CD4-positive, alpha-beta T cell (primary cell): ENCODE measurements at regions not wholly inside any gene's neighbourhood (a gene's known extent, or its start where the extent isn't known, plus 50 kb on each side); places are given as distances from the start of the nearest gene placed in this dataset.

Experiments
- ATAC-seq: fragments of 200-7000 bp; cut with Tn5 transposase; one replicate; pipeline ENCODE4 v1.10.0; 2022; ENCODE audit warnings: mild to moderate bottlenecking; ENCODE audit not compliant: poor library complexity
- CTCF ChIA-PET: fragments of 350-600 bp; sonication (Branson Sonifier 250); formaldehyde crosslinking; loops from one replicate; lab custom pipeline; 2021; ENCODE audit warnings: antibody characterized with exemption, inconsistent platforms; lab: Charles Lee
- POLR2A ChIA-PET: fragments of 350-600 bp; sonication (Branson Sonifier 250); formaldehyde crosslinking; loops from one replicate; lab custom pipeline; 2021; ENCODE audit warnings: antibody characterized with exemption, inconsistent platforms; lab: Charles Lee
- DNase-seq, 14 experiments: peaks; one replicate each; pipeline ENCODE4 v3.0.0-alpha.2; 2013 to 2020; ENCODE audit warnings: mixed read lengths in 2 of 14
- H3K27ac ChIP-seq, 2 donors: one replicate each; pipeline versions ENCODE4 v1.5.1 to v1.7.0; 2013; ENCODE audit warnings: low read length in 2 of 2, low read depth in 1 of 2, mild to moderate bottlenecking in 1 of 2
- H3K27me3 ChIP-seq, 2 experiments: 1 replicate in 1 of 2; 2 replicates in 1 of 2; pipeline versions ENCODE4 v1.6.1 to v1.7.0; 2013; ENCODE audit warnings: low read length in 2 of 2, control low read depth in 1 of 2, mild to moderate bottlenecking in 1 of 2, moderate library complexity in 1 of 2; ENCODE audit not compliant: insufficient read depth in 2 of 2, control insufficient read depth in 1 of 2
- H3K36me3 ChIP-seq: one replicate; pipeline ENCODE4 v1.6.1; 2013; ENCODE audit warnings: low read length, control low read depth; ENCODE audit not compliant: insufficient read depth
- H3K4me1 ChIP-seq: one replicate; pipeline ENCODE4 v1.6.1; 2013; ENCODE audit warnings: low read length, control low read depth; ENCODE audit not compliant: insufficient read depth
- H3K4me3 ChIP-seq: one replicate; pipeline ENCODE4 v1.5.1; 2013; ENCODE audit warnings: mild to moderate bottlenecking, low read length, moderate library complexity
- H3K9me3 ChIP-seq, 2 experiments: 1 replicate in 1 of 2; 2 replicates in 1 of 2; pipeline versions ENCODE4 v1.6.1 to v1.7.0; 2013; ENCODE audit warnings: low read length in 2 of 2, mild to moderate bottlenecking in 2 of 2, control low read depth in 1 of 2, moderate library complexity in 1 of 2; ENCODE audit not compliant: control insufficient read depth in 1 of 2, insufficient read depth in 1 of 2
- H3K27ac Mint-ChIP-seq: one replicate; pipeline ENCODE4 v1.8.0; 2020; ENCODE audit warnings: mixed read lengths
- H3K27me3 Mint-ChIP-seq: one replicate; pipeline ENCODE4 v1.8.0; 2021; ENCODE audit warnings: mixed read lengths
- H3K36me3 Mint-ChIP-seq: one replicate; pipeline ENCODE4 v1.8.0; 2021; ENCODE audit warnings: low read depth, mixed read lengths
- H3K4me1 Mint-ChIP-seq: one replicate; pipeline ENCODE4 v1.8.0; 2021; ENCODE audit warnings: low read depth, mixed read lengths
- H3K4me3 Mint-ChIP-seq: one replicate; pipeline ENCODE4 v1.8.0; 2020; ENCODE audit warnings: mild to moderate bottlenecking, mixed read lengths
- H3K9me3 Mint-ChIP-seq: one replicate; pipeline ENCODE4 v1.8.0; 2020; ENCODE audit warnings: mixed read lengths
- intact Hi-C, 2 experiments: fragments of 100-400 bp; cut with DNase I in 1 of 2; cut with micrococcal nuclease in 1 of 2; formaldehyde crosslinking; loops; one replicate each; pipeline versions ENCODE4 v1.15.1 to v1.9.0; 2023 to 2025; cut with DNase I, micrococcal nuclease
- TF ChIP-seq, protein P1 (sequence below): fragments of 200-600 bp; IDR thresholded peaks from one replicate; pipeline ENCODE4 v1.8.0; 2022; ENCODE audit warnings: antibody characterized with exemption, mild to moderate bottlenecking

DNA sequence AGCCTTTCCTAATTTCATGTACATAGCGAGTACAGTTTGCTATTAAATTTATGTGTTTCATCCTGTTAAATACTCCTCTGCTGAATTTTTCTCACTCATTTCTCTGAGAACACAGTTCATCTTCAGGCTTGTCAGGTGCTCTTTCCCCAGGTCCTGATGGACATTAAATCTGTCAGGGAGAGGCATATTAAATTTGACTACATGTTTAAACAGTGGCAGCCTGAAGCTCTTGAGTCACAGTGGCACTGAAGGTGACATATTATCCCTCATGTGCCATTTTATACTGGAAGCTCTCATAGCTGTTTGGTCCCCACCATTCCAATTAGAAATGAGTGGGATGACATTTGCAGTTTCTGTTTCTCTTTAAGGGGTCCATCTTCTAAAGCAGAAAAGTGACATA, 1089.6 kb upstream of the SORCS1 start:
- H3K27ac Mint-ChIP-seq, result no peak overlapping the region
- POLR2A ChIA-PET, result no interaction called here
- ATAC-seq, result no peak
- H3K27ac ChIP-seq, result no peak overlapping the region
- no peak overlapping the region for H3K4me3 Mint-ChIP-seq
- no peak overlapping the region for H3K4me3 ChIP-seq
- intact Hi-C loops, result no loop called here
- no peaks in the 10 kb centered on the region for H3K4me1 Mint-ChIP-seq
- H3K9me3 Mint-ChIP-seq, result peaks cover 4% of the 10 kb centered on the region
- H3K9me3 ChIP-seq, result no peaks in the 10 kb centered on the region
- no peaks in the 10 kb centered on the region for H3K27me3 Mint-ChIP-seq
- CTCF ChIA-PET, result no interaction called here
- H3K36me3 ChIP-seq, result no peaks in the 10 kb centered on the region
- TF ChIP-seq, protein P1, sequence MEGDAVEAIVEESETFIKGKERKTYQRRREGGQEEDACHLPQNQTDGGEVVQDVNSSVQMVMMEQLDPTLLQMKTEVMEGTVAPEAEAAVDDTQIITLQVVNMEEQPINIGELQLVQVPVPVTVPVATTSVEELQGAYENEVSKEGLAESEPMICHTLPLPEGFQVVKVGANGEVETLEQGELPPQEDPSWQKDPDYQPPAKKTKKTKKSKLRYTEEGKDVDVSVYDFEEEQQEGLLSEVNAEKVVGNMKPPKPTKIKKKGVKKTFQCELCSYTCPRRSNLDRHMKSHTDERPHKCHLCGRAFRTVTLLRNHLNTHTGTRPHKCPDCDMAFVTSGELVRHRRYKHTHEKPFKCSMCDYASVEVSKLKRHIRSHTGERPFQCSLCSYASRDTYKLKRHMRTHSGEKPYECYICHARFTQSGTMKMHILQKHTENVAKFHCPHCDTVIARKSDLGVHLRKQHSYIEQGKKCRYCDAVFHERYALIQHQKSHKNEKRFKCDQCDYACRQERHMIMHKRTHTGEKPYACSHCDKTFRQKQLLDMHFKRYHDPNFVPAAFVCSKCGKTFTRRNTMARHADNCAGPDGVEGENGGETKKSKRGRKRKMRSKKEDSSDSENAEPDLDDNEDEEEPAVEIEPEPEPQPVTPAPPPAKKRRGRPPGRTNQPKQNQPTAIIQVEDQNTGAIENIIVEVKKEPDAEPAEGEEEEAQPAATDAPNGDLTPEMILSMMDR, result no peak
- no peaks in the 10 kb centered on the region for H3K27me3 ChIP-seq
- no peak for DNase-seq
- no peaks in the 10 kb centered on the region for H3K36me3 Mint-ChIP-seq
- no peaks in the 10 kb centered on the region for H3K4me1 ChIP-seq

DNA sequence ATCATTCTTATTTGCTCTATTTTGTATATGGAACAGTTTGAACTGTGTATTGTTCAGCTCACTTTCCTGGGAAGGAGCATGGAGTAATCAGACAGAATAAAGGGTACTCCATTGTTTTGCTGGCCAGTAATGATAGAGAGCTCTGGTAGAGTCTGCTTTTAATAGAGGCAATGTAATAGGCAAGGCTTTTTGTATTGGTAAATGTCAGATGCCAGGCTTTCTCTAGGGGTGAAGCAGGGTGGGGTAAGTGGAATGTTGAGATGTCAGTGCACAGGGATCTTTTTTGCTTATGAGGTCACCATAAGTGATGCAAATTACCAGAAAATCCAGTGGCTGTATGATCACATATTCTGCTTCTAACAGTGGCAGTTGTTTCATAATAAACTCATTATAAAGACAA, 1088.3 kb upstream of the SORCS1 start:
- Histone ChIP-seq H3K9me3 (no peaks in the 10 kb centered on the region), H3K4me3 (no peak overlapping the region), H3K27me3 (no peaks in the 10 kb centered on the region), H3K27ac (no peak overlapping the region), H3K36me3 (no peaks in the 10 kb centered on the region), H3K4me1 (no peaks in the 10 kb centered on the region)
- Mint-ChIP-seq H3K9me3 (peaks cover 7% of the 10 kb centered on the region), H3K4me3 (no peak overlapping the region), H3K27ac (no peak overlapping the region), H3K36me3 (no peaks in the 10 kb centered on the region), H3K27me3 (no peaks in the 10 kb centered on the region), H3K4me1 (no peaks in the 10 kb centered on the region)
- ChIA-PET POLR2A (no interaction called here), CTCF (no interaction called here)
- TF ChIP-seq, protein P1, result no peak
- DNase-seq (no peak), ATAC-seq (no peak)
- intact Hi-C loops, result no loop called here

DNA sequence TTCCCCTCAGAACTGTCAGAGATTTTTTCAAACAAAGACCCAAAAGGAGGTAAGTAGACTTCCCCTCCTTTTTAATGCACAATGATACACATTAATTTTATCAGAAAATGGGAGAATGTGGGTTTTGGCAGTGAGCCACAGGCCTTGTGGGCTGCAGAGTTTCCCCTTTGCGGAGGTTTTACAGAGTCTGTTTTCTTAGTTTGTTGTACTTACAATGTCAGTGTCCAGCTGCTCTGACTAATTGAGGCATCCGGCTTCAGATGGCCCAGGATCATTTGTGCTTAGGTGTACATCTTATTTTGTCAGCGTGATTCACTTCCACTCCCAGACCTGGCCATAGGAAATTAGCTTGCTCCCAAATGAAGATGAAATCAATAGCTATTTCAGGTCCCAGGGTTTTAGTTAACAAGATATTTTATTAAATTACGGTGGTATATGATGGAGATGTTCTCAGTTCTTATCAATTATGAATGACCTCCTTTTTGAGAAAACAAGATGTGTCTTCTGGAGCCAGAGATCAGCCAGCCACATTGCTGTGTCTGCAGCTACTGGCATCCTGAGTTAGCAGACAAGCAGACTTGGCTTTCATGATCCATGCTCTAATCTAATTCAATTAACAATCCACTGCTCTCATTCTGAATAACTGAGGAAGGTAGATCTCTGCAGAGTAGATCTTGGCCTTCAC, 1086.6 kb upstream of the SORCS1 start:
- no peak overlapping the region for H3K27ac ChIP-seq

More for the DNA sequence above, 1086.6 kb upstream of the SORCS1 start:
- TF ChIP-seq, protein P1, result no peak
- Mint-ChIP-seq H3K4me3 (no peak overlapping the region), H3K27ac (no peak overlapping the region), H3K9me3 (peaks cover 11% of the 10 kb centered on the region), H3K27me3 (no peaks in the 10 kb centered on the region), H3K4me1 (no peaks in the 10 kb centered on the region), H3K36me3 (no peaks in the 10 kb centered on the region)
- CTCF ChIA-PET, result no interaction called here
- Histone ChIP-seq H3K4me1 (no peaks in the 10 kb centered on the region), H3K27me3 (no peaks in the 10 kb centered on the region), H3K9me3 (no peaks in the 10 kb centered on the region), H3K4me3 (no peak overlapping the region), H3K36me3 (no peaks in the 10 kb centered on the region)
- no peak for ATAC-seq
- DNase-seq, result no peak
- intact Hi-C loops, result no loop called here
- POLR2A ChIA-PET, result no interaction called here
